Tibial nerve (tissue), 4 donors: ENCODE measurements at regions not wholly inside any gene's neighbourhood (a gene's known extent, or its start where the extent isn't known, plus 50 kb on each side); places are given as distances from the start of the nearest gene placed in this dataset.

Experiments used
- EP300 ChIP-seq, 2 donors: sonication (generic); formaldehyde crosslinking; IDR thresholded peaks; one replicate each; pipeline ENCODE4 v1.6.1; 2017; ENCODE audit warnings: antibody characterized with exemption in 2 of 2, mild to moderate bottlenecking in 1 of 2
- POLR2A ChIP-seq, 2 donors: fragments of 450-650 bp; IDR thresholded peaks; one replicate each; pipeline ENCODE4 v1.6.1; 2017; ENCODE audit warnings: antibody characterized with exemption in 2 of 2, mild to moderate bottlenecking in 2 of 2, moderate library complexity in 2 of 2
- TF ChIP-seq, protein P1 (sequence below), 5 experiments: fragments of 200-600 bp in 3 of 5; fragments of 450-650 bp in 2 of 5; sonication (generic) in 3 of 5; IDR thresholded peaks; one replicate each; pipeline ENCODE4 v1.5.1; 2016 to 2019; ENCODE audit warnings: antibody characterized with exemption in 5 of 5, mild to moderate bottlenecking in 3 of 5, moderate library complexity in 2 of 5

- TF ChIP-seq, protein P1, sequence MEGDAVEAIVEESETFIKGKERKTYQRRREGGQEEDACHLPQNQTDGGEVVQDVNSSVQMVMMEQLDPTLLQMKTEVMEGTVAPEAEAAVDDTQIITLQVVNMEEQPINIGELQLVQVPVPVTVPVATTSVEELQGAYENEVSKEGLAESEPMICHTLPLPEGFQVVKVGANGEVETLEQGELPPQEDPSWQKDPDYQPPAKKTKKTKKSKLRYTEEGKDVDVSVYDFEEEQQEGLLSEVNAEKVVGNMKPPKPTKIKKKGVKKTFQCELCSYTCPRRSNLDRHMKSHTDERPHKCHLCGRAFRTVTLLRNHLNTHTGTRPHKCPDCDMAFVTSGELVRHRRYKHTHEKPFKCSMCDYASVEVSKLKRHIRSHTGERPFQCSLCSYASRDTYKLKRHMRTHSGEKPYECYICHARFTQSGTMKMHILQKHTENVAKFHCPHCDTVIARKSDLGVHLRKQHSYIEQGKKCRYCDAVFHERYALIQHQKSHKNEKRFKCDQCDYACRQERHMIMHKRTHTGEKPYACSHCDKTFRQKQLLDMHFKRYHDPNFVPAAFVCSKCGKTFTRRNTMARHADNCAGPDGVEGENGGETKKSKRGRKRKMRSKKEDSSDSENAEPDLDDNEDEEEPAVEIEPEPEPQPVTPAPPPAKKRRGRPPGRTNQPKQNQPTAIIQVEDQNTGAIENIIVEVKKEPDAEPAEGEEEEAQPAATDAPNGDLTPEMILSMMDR (IDR thresholded peaks at IDR 0.05) = no peak
- no peak for TF ChIP-seq POLR2A (IDR thresholded peaks at IDR 0.05)
- no peak for TF ChIP-seq EP300 (IDR thresholded peaks at IDR 0.05)
Observed at GRCh38 chr2:3021720-3022119, 355.9 kb downstream of the EIPR1 start.
